ENCODE measurements at regions not wholly inside any gene's neighbourhood (a gene's known extent, or its start where the extent isn't known, plus 50 kb on each side); places are given as distances from the start of the nearest gene placed in this dataset.

GRCh38 chr3:81863756-81864155, 102.3 kb upstream of the GBE1 start:
- TF ChIP-seq TEAD4 (IDR thresholded peaks at IDR 0.05): no peak
- no peak for TF ChIP-seq CEBPB (IDR thresholded peaks at IDR 0.05)
- no peak for TF ChIP-seq YY1 (IDR thresholded peaks at IDR 0.05; ENCODE audit: low read depth)
- no peak for TF ChIP-seq EP300 (IDR thresholded peaks at IDR 0.05; ENCODE audit: borderline replicate concordance)
- TF ChIP-seq MAX (IDR thresholded peaks at IDR 0.05): no peak
